K562 (cell line): ENCODE measurements at regions not wholly inside any gene's neighbourhood (a gene's known extent, or its start where the extent isn't known, plus 50 kb on each side); places are given as distances from the start of the nearest gene placed in this dataset.

Experiments
- ATAC-seq: fragments of 200-7000 bp; cut with Tn5 transposase; 3 replicates; pipeline ENCODE4 v1.9.1; 2020; ENCODE audit warnings: moderate library complexity
- BruUV-seq: library from RNA; stranded (reverse); fragments of 400-500 nt; replicated peaks from 2 replicates; lab custom pipeline; 2021; lab: Mats Ljungman, UMichigan
- CTCF ChIA-PET: fragments of 300-600 bp; formaldehyde crosslinking; extraction: SDS; loops from one replicate; lab custom pipeline; 2021; ENCODE audit warnings: low intra/inter-chr PET ratio; lab: Yijun Ruan, JAX
- POLR2A ChIA-PET: fragments of 300-600, 350-650 bp; sonication (Branson Sonifier 250); formaldehyde crosslinking; extraction: SDS; loops from one replicate; lab custom pipeline; 2021; ENCODE audit warnings: antibody characterized with exemption, inconsistent platforms; lab: Yijun Ruan, JAX
- DNase-seq, 4 experiments: peaks; one replicate each; pipeline versions ENCODE4 v3.0.0 to v3.0.0-alpha.2; 2011 to 2018; ENCODE audit warnings: low spot score in 3 of 4, mixed read lengths in 3 of 4; ENCODE audit errors: extremely low read depth in 1 of 4
- FAIRE-seq: peaks from 2 replicates; lab custom pipeline; 2011; peaks lifted over from hg19 to GRCh38; lab: Jason Lieb, UNC
- H2AFZ ChIP-seq: 2 replicates; pipeline ENCODE4 v1.6.0; 2011; ENCODE audit warnings: low read depth, low read length, control low read depth, inconsistent platforms
- H3K27ac ChIP-seq: fragments of 200-600 bp; 3 replicates; pipeline ENCODE4 v1.8.0; 2011; ENCODE audit warnings: low read depth, mild to moderate bottlenecking, control low read depth, inconsistent platforms, low read length, moderate library complexity, mixed read lengths; ENCODE audit errors: extremely low read depth
- H3K27me3 ChIP-seq, 2 experiments: fragments of 300-600 bp in 1 of 2; 2 replicates in 1 of 2; 3 replicates in 1 of 2; pipeline versions ENCODE4 v1.6.0 to v1.8.0; 2011; ENCODE audit warnings: inconsistent platforms in 2 of 2, low read length in 2 of 2, mild to moderate bottlenecking in 1 of 2, mixed read lengths in 1 of 2, moderate library complexity in 1 of 2; ENCODE audit not compliant: control insufficient read depth in 2 of 2, insufficient read depth in 2 of 2
- H3K36me3 ChIP-seq: fragments of 300-600 bp; 3 replicates; pipeline ENCODE4 v1.8.0; 2011; ENCODE audit warnings: mild to moderate bottlenecking, low read length, inconsistent platforms; ENCODE audit not compliant: control insufficient read depth, insufficient read depth
- H3K4me1 ChIP-seq, 2 experiments: fragments of 200-600 bp in 1 of 2; replicated peaks in 1 of 2; 2 replicates in 1 of 2; 3 replicates in 1 of 2; pipeline versions ENCODE4 v1.5.1 to v1.8.0; 2011; ENCODE audit warnings: inconsistent platforms in 2 of 2, low read length in 2 of 2, mild to moderate bottlenecking in 1 of 2, mixed read lengths in 1 of 2, moderate library complexity in 1 of 2; ENCODE audit not compliant: control insufficient read depth in 2 of 2, insufficient read depth in 2 of 2
- H3K4me2 ChIP-seq: 2 replicates; pipeline ENCODE4 v1.6.1; 2011; ENCODE audit warnings: low read length, control low read depth, inconsistent platforms, mixed read lengths; ENCODE audit not compliant: insufficient read depth
- H3K4me3 ChIP-seq: fragments of 200-600 bp; sonication (generic), shearing (Covaris generic); 2 replicates; pipeline ENCODE4 v1.5.1; 2016; ENCODE audit warnings: control low read depth, inconsistent platforms
- H3K79me2 ChIP-seq: fragments of 200-600 bp; 3 replicates; pipeline ENCODE4 v1.8.0; 2011; ENCODE audit warnings: low read length, inconsistent platforms; ENCODE audit not compliant: control insufficient read depth, insufficient read depth
- H3K9ac ChIP-seq, 2 experiments: 2 replicates each; pipeline versions ENCODE4 v1.6.0 to v1.6.1; 2011; ENCODE audit warnings: low read depth in 2 of 2, low read length in 2 of 2, control low read depth in 1 of 2, inconsistent platforms in 1 of 2, mild to moderate bottlenecking in 1 of 2, mixed read lengths in 1 of 2; ENCODE audit not compliant: insufficient read depth in 1 of 2
- H3K9me1 ChIP-seq: one replicate; pipeline ENCODE4 v1.6.0; 2011; ENCODE audit warnings: inconsistent platforms, mild to moderate bottlenecking, low read length, moderate library complexity; ENCODE audit not compliant: control insufficient read depth, insufficient read depth
- H3K9me3 ChIP-seq: replicated peaks from 2 replicates; pipeline ENCODE4 v1.5.1; 2011; ENCODE audit warnings: low read depth, low read length, inconsistent platforms; ENCODE audit not compliant: control insufficient read depth, insufficient read depth
- H4K20me1 ChIP-seq: replicated peaks from 2 replicates; pipeline ENCODE4 v1.6.1; 2011; ENCODE audit warnings: low read length, inconsistent platforms, mixed read lengths; ENCODE audit not compliant: control insufficient read depth, insufficient read depth
- EZH2 ChIP-seq: IDR thresholded peaks from 2 replicates; pipeline ENCODE4 v1.6.1; 2012; ENCODE audit warnings: low read depth, mild to moderate bottlenecking, inconsistent platforms, low read length, borderline replicate concordance
- MCM5 ChIP-seq: fragments of 450-650 bp; IDR thresholded peaks from 2 replicates; pipeline ENCODE4 v1.6.1; 2016; ENCODE audit warnings: low read depth
- MTA3 ChIP-seq: fragments of 450-650 bp; formaldehyde crosslinking; IDR thresholded peaks from 2 replicates; pipeline ENCODE4 v1.6.1; 2017; ENCODE audit warnings: mild to moderate bottlenecking, borderline replicate concordance
- PPARD ChIP-seq: fragments of 250-450 bp; sonication (Bioruptor Pico); IDR thresholded peaks from 2 replicates; pipeline ENCODE4 v1.8.0; 2022; ENCODE audit warnings: inconsistent platforms, mild to moderate bottlenecking, moderate library complexity
- ZNF324 ChIP-seq: fragments of 250-450 bp; sonication (Bioruptor Pico); IDR thresholded peaks from 2 replicates; pipeline ENCODE4 v1.4.0; 2020; ENCODE audit warnings: mild to moderate bottlenecking
- WGBS: fragments of 100-300 bp; shearing (Covaris generic); methylation state at CpG from one replicate; pipeline ENCODE4 v1.1.6; 2016; ENCODE audit warnings: low coverage, mixed read lengths; ENCODE audit not compliant: insufficient coverage; ENCODE audit errors: missing lambda C conversion rate; 5-methylcytosine and 5-hydroxymethylcytosine counted together
- in situ Hi-C: fragments of 300-500 bp; cut with MboI; formaldehyde crosslinking; loops from 4 replicates; pipeline ENCODE4 v1.15.0; 2018; ENCODE audit warnings: inconsistent platforms, mixed read lengths
- intact Hi-C: fragments of 100-400 bp; cut with micrococcal nuclease; formaldehyde crosslinking; loops from 2 replicates; pipeline ENCODE4 v1.14.2; 2022
- TF ChIP-seq, protein P1 (sequence below): fragments of 250-450 bp; sonication (Bioruptor Pico); IDR thresholded peaks from 2 replicates; pipeline ENCODE4 v1.9.0; 2021; ENCODE audit warnings: mild to moderate bottlenecking, inconsistent platforms

DNA sequence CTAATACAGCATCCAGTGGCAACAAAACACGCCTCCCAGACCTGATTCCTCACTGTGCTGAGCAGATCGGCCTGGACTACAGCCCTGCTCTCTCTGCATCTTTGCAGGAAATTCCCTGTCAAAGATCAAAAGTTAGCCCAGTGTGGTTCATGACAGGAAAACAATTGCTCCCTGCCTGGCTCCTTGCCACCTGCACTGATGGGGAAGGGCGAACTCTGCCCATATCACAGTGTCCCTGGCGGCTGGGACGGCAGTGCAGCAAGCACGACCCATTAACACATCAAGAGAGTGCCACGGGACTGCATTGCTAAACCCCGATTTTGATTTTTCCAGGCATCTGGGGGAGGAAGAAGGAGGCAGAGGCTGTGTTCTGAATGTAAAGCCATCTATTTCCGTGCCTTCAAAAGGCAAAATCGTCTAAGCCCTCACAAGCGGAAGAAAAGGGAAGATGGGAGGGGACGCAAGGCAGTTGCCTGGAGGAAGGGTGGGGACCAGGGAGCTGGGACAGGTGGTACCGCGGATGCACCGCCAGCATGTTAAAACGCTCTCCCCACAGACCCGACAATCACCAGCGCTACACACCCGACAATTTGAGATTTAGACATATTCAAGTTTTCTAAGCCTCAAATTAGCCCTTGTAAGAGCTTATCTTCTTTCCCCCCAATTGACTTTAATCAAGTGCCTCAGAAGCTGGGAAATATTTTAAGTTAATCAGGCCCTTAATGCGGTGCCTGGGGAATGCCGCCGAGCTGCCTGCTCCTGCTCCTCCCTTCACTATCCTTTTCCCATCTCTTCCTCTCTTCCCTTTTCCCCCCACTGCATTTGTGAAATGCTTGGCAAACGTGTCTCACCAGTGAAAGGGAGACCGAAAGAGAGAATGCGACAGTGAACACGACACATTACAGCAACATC lies 238.8 kb upstream of the CDH5 start:
- Histone ChIP-seq H3K4me1 (no peaks in the 10 kb centered on the region), H3K9ac (no peak overlapping the region), H2AFZ (no peak overlapping the region), H3K4me3 (no peak overlapping the region), H3K9me1 (no peaks in the 10 kb centered on the region), H4K20me1 (no peaks in the 10 kb centered on the region), H3K4me2 (no peak overlapping the region), H3K79me2 (no peaks in the 10 kb centered on the region), H3K36me3 (no peaks in the 10 kb centered on the region), H3K9me3 (no peaks in the 10 kb centered on the region), H3K27me3 (peaks cover 18 to 40% of the 10 kb centered on the region in 2 experiments; a peak in 4 of 5 replicates), H3K27ac (no peak overlapping the region)
- BruUV-seq, result no TSS peak
- intact Hi-C loops (no loop called here), in situ Hi-C loops (no loop called here)
- ATAC-seq (no peak), DNase-seq (no peak), FAIRE-seq (no peak)
- WGBS, result 1% methylated on average over 20 of the region's 26 CpGs
- 0 out of 2 replicates have a peak, but pooled peaks have one; percentile 27 for TF ChIP-seq EZH2
- TF ChIP-seq ZNF324 (CRISPR knock-in tag), result no peak
- TF ChIP-seq MTA3, result no peak
- no peak for TF ChIP-seq PPARD (CRISPR knock-in tag)
- TF ChIP-seq MCM5, result no peak
- TF ChIP-seq, protein P1, sequence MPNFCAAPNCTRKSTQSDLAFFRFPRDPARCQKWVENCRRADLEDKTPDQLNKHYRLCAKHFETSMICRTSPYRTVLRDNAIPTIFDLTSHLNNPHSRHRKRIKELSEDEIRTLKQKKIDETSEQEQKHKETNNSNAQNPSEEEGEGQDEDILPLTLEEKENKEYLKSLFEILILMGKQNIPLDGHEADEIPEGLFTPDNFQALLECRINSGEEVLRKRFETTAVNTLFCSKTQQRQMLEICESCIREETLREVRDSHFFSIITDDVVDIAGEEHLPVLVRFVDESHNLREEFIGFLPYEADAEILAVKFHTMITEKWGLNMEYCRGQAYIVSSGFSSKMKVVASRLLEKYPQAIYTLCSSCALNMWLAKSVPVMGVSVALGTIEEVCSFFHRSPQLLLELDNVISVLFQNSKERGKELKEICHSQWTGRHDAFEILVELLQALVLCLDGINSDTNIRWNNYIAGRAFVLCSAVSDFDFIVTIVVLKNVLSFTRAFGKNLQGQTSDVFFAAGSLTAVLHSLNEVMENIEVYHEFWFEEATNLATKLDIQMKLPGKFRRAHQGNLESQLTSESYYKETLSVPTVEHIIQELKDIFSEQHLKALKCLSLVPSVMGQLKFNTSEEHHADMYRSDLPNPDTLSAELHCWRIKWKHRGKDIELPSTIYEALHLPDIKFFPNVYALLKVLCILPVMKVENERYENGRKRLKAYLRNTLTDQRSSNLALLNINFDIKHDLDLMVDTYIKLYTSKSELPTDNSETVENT (CRISPR knock-in tag), result no peak
- ChIA-PET CTCF (no interaction called here), POLR2A (no interaction called here)
